KMS-11 (cell line): ENCODE measurements at regions not wholly inside any gene's neighbourhood (a gene's known extent, or its start where the extent isn't known, plus 50 kb on each side); places are given as distances from the start of the nearest gene placed in this dataset.

ENCODE experiments used
- H2AFZ ChIP-seq: fragments of 200-600 bp; sonication (generic); 2 replicates; pipeline ENCODE4 v1.6.1; 2016; ENCODE audit warnings: antibody characterized with exemption, mixed run types, low read depth
- H3K27ac ChIP-seq: fragments of 200-600 bp; sonication (generic); 2 replicates; pipeline ENCODE4 v1.6.1; 2016; ENCODE audit warnings: mild to moderate bottlenecking, mixed run types
- H3K27me3 ChIP-seq: fragments of 200-600 bp; sonication (generic); 2 replicates; pipeline ENCODE4 v1.6.1; 2017; ENCODE audit warnings: mild to moderate bottlenecking, low read depth, mixed run types, moderate library complexity; ENCODE audit not compliant: insufficient read depth
- H3K36me3 ChIP-seq: fragments of 200-600 bp; sonication (generic); 2 replicates; pipeline ENCODE4 v1.6.1; 2017; ENCODE audit warnings: mild to moderate bottlenecking, mixed run types; ENCODE audit not compliant: insufficient read depth
- H3K4me1 ChIP-seq: fragments of 200-600 bp; sonication (generic); 2 replicates; pipeline ENCODE4 v1.6.1; 2016; ENCODE audit warnings: mild to moderate bottlenecking, low read depth, mixed run types; ENCODE audit not compliant: poor library complexity, severe bottlenecking
- H3K4me2 ChIP-seq: fragments of 200-600 bp; sonication (generic); 2 replicates; pipeline ENCODE4 v1.7.0; 2016; ENCODE audit warnings: mild to moderate bottlenecking, mixed run types
- H3K4me3 ChIP-seq: fragments of 200-600 bp; sonication (generic); IDR thresholded peaks from 2 replicates; pipeline ENCODE4 v1.6.1; 2017; ENCODE audit warnings: low read depth, low read length, mixed read lengths; ENCODE audit not compliant: insufficient read depth
- H3K79me2 ChIP-seq: fragments of 200-600 bp; sonication (generic); 2 replicates; pipeline ENCODE4 v1.6.1; 2016; ENCODE audit warnings: low read depth, mixed run types; ENCODE audit not compliant: insufficient read depth
- H3K9ac ChIP-seq: fragments of 200-600 bp; sonication (generic); 2 replicates; pipeline ENCODE4 v1.6.1; 2016; ENCODE audit warnings: mild to moderate bottlenecking, mixed run types
- H4K20me1 ChIP-seq: fragments of 200-600 bp; sonication (generic); 2 replicates; pipeline ENCODE4 v1.6.1; 2016; ENCODE audit warnings: mild to moderate bottlenecking, mixed run types; ENCODE audit not compliant: insufficient read depth
- TF ChIP-seq, protein P1 (sequence below): fragments of 200-600 bp; sonication (generic); conservative IDR thresholded peaks from 2 replicates; pipeline ENCODE4 v1.6.1; 2017; ENCODE audit warnings: low read depth, mild to moderate bottlenecking, antibody characterized with exemption, low read length, moderate library complexity, mixed read lengths

DNA sequence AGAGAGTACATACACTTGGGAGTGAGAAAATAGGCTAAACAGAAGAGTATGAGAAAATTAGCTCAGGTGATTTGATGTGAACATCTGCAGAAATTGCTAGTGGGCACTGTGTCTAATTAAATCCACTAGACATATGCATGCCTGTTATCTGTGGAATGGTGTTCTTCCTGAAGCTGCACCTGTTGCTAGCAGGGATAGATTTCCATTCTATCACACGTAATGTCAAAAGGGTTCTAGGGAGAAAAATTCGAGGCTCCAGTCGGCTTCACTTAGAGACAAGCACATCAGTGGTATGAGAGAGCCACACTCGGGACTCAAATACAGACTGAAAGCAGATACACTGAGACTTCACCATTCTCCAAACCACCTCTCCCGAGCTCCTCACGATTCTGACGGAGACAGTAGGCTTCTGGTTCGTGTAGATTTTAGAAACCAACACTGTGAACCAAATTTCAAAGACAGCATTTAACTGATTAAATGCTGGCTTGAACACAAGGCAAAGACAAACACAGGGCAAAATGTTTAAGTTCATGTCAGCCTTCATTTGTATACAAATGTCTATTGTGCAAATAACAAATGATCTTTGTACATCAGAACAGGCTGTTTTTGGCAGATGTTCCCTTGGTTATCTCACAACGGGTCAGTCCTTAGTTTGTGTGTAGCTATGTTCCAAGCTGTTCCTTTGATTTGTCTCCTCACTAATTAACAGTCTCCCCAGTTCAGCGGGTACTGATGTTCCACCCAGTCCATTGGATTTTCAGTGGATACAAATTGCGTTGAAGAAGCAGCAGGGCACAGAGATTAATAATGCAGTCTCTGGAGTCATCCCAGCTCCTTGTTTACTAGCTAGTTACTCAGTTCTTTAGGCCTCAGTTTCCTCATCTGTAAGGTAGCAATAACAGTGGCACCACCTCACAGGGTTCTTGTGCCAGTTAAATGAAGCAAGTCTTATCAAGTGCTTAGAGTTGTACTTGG is 131.0 kb upstream of the IFNGR1 start:
- H3K27ac ChIP-seq: no peak overlapping the region
- H3K4me3 ChIP-seq: no peak overlapping the region
- no peak overlapping the region for H3K4me2 ChIP-seq
- TF ChIP-seq, protein P1, sequence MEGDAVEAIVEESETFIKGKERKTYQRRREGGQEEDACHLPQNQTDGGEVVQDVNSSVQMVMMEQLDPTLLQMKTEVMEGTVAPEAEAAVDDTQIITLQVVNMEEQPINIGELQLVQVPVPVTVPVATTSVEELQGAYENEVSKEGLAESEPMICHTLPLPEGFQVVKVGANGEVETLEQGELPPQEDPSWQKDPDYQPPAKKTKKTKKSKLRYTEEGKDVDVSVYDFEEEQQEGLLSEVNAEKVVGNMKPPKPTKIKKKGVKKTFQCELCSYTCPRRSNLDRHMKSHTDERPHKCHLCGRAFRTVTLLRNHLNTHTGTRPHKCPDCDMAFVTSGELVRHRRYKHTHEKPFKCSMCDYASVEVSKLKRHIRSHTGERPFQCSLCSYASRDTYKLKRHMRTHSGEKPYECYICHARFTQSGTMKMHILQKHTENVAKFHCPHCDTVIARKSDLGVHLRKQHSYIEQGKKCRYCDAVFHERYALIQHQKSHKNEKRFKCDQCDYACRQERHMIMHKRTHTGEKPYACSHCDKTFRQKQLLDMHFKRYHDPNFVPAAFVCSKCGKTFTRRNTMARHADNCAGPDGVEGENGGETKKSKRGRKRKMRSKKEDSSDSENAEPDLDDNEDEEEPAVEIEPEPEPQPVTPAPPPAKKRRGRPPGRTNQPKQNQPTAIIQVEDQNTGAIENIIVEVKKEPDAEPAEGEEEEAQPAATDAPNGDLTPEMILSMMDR: no peak
- H2AFZ ChIP-seq: no peak overlapping the region
- H3K9ac ChIP-seq: no peak overlapping the region
- H3K79me2 ChIP-seq: no peaks in the 10 kb centered on the region
- H3K27me3 ChIP-seq: no peaks in the 10 kb centered on the region
- H4K20me1 ChIP-seq: no peaks in the 10 kb centered on the region
- H3K36me3 ChIP-seq: no peaks in the 10 kb centered on the region
- H3K4me1 ChIP-seq: no peaks in the 10 kb centered on the region

DNA sequence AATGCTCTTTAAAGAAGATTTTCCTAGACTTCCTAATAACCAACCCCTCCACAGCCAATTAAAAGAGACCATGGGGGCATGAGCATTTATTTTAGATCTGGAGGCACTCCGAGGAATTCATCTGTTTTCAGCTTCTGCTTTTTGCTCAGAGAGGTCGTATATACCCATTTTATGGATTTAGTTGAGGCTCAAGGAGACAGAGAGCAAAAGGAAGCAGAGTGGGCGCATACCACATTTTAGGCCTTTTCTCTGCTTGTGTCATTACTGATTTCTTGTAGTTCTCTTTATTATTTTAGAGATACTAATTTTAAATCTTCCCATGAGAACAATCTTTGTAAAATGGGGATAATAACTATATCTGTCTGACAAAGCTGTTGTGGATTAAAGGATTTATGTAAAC is 129.6 kb upstream of the IFNGR1 start:
- no peaks in the 10 kb centered on the region for H3K79me2 ChIP-seq
- no peak overlapping the region for H2AFZ ChIP-seq
- H3K9ac ChIP-seq: no peak overlapping the region
- no peaks in the 10 kb centered on the region for H3K36me3 ChIP-seq
- no peaks in the 10 kb centered on the region for H3K4me1 ChIP-seq
- H3K4me3 ChIP-seq: no peak overlapping the region
- no peak overlapping the region for H3K27ac ChIP-seq
- H4K20me1 ChIP-seq: no peaks in the 10 kb centered on the region
- TF ChIP-seq, protein P1: no peak
- no peaks in the 10 kb centered on the region for H3K27me3 ChIP-seq
- H3K4me2 ChIP-seq: no peak overlapping the region

DNA sequence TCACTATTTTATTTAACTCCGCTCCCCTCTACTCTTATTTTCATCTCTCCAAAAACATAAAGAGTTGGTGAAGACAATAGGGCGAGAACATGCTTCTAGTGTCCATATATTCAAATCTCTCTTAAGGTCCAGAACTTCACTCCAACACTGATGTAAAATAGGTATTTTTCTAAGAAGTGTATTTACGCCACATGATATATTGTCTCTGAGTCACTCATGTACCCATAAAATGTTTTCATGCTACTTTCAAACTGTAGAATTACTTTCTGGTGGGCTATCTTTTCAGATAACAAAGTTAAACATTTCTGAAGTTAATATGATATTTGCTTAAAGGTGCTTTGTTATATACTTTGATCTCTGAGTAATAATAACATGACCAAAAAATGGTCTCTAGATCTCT is 124.1 kb upstream of the IFNGR1 start:
- TF ChIP-seq, protein P1: no peak
- no peak overlapping the region for H2AFZ ChIP-seq

DNA sequence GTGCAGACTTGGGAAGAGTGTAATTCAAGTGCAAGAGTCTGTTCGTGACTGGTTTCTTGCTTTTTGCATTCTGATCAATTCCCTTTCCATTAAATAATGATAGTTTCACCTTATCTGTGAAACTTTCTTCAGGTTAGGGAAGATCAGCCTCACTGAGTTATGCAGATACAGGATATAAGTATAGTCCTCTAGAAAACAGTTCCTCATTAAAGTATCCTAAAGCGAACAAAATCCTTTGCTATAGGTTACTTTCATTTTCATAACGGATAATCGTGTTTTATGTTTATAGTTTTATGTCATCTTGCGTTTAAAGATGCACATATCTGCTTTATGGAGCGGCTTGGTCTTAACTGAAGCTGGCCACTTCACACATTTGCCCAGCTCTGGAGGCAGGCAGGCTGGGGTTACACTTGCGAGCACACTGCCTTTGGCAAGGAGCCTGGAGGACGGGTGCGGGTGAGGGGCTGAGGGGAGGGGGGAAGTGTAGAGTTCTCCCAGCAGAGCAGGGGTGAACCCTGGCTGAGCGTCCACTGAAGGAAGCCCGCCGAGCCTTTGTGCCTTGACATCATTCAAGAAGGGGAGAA is 123.5 kb upstream of the IFNGR1 start:
- TF ChIP-seq, protein P1: no peak
- no peaks in the 10 kb centered on the region for H3K36me3 ChIP-seq
- H3K27ac ChIP-seq: no peak overlapping the region
- no peaks in the 10 kb centered on the region for H3K27me3 ChIP-seq
- H3K4me2 ChIP-seq: peak overlapping the region; percentile 38
- H3K79me2 ChIP-seq: no peaks in the 10 kb centered on the region
- H2AFZ ChIP-seq: peak overlapping the region; percentile 48
- H3K4me3 ChIP-seq: no peak overlapping the region
- no peak overlapping the region for H3K9ac ChIP-seq
- H4K20me1 ChIP-seq: no peaks in the 10 kb centered on the region
- H3K4me1 ChIP-seq: no peaks in the 10 kb centered on the region

More for the DNA sequence above, 124.1 kb upstream of the IFNGR1 start:
- no peaks in the 10 kb centered on the region for H4K20me1 ChIP-seq
- H3K27ac ChIP-seq: no peak overlapping the region
- no peaks in the 10 kb centered on the region for H3K27me3 ChIP-seq
- no peak overlapping the region for H3K4me3 ChIP-seq
- H3K4me2 ChIP-seq: no peak overlapping the region; the same call in 1 of the 2 replicates
- no peak overlapping the region for H3K9ac ChIP-seq
- no peaks in the 10 kb centered on the region for H3K36me3 ChIP-seq
- no peaks in the 10 kb centered on the region for H3K4me1 ChIP-seq
- H3K79me2 ChIP-seq: no peaks in the 10 kb centered on the region
